Fibroblast of upper back skin (primary cell): ENCODE measurements at regions not wholly inside any gene's neighbourhood (a gene's known extent, or its start where the extent isn't known, plus 50 kb on each side); places are given as distances from the start of the nearest gene placed in this dataset.
"Not testable (repeated sequence)": the region's sequence is repeated elsewhere in the genome, so short reads cannot be mapped to it uniquely, and the experiment has no call there.

Source experiments
- DNase-seq: peaks from one replicate; pipeline ENCODE4 v3.0.0-alpha.2; 2013

DNA sequence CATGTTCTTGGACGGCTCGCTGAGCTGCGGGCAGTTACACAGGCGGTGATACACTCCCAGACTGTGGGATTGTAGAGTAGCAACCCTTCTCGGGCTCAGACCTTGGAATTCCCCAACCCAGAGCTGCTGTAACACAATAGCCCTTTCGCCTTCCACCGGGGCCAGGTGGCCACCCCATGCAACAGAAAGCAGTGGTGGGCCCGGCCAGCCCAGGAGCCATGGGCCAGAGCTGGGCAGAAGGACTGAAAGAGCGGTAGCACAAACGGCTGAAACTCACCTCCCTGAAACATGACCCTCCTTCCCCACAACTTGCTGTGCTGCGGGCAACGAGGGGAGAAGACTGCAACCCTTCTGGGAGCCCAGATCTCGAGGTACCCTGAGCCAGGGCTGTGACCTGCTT is 429.0 kb downstream of the SLITRK1 start:
- no peak for DNase-seq

DNA sequence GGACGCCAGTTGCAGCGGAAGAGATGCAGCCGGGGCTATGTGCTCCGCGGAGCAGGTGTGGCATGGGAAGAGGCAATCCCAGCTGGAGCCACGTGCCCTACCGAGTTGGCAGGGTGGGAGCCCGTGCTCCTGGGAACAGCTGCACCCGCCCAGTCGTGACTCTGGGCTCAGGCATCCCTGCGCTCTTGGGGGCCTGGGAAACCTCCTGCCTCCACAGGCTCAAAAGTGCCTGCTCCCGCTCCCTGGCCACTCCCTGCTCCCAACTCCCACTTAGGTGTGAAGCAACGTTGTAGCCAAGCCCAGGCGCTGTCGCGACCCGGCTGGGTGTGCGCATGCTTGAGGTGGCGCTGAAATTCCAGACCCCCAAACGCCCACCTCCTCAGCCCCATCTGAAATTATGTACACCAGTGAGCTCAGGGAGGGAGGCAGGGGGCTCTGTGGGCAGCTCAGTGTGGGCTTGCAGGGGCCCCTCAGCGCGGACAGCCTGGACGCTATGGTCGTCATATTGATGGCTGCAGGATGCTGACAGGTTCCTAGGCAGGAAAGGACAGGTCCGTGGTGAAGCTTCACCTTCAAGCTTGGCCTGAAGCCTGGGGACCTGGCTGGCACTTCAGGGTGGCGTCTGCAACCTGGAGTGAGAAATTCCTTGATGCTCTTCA is 429.9 kb downstream of the SLITRK1 start:
- DNase-seq: no peak

DNA sequence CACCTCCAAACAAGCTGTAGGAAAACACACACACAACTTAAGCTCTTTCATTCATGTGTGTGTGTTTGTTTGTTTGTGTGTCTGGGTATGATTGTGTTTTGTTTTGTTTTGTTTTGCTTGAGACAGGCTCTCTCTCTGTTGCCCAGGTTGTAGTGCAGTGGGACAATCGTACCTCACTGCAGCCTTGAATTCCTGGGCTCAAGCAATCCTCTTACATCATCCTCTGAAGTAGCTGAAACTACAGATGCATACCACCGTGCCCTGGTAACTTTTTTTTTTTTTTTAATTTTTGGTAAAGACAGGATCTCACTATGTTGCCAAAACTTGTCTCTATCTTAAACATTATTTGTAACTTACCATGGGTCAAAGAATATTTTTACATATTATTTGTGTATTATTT is 431.7 kb downstream of the SLITRK1 start:
- DNase-seq: peak; percentile 54

DNA sequence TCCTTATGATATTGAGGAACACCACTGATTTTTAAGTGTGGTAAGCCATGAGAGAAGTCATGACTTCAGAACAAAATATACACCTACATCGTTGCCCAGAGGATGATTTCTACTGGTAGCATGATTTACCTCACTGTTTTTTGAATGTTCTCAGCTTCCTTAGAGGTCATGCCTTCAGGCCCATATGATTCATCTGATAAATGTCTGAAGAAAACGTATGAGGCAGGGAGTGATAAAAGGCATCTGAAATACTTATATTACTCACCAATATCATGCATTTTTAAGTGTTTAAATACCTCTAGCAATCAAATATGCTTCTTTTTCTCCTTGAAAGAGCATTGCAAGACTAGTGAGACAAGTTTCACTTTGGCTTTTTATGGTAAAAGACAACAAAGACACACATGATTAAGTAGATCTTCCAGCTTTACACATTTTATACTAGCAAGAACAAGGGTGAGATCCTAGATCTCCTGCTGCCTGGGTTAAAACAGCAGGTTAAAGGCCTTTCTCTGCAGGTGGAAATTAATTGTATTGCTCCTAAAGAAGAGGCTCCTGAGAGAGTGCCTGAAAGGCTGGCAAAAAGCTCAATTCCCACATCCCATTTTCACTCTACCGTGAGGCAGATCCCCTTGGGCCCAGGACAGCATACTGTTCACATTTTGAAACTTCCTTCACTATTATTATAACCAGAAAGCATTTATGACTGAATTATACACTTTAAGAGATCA is 432.4 kb downstream of the SLITRK1 start:
- DNase-seq: peak; percentile 88

DNA sequence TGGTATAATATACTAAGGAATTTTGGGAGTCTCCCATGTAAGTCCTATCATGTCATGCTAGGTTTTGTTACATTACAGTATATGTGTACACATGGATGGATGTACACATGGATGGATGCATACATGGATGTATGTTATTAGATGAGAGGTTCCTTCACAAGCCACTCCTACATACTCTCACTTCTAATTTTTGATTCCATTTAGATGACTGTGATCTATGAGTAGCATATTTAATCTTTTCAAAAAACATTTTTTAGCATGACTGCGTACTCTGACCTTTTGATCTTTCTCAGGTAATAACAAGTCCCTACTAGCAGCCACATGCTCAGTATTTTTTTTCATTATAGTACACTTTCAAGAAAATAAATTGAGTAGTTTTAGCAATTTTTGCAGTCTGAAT is 441.8 kb downstream of the SLITRK1 start:
- no peak for DNase-seq

DNA sequence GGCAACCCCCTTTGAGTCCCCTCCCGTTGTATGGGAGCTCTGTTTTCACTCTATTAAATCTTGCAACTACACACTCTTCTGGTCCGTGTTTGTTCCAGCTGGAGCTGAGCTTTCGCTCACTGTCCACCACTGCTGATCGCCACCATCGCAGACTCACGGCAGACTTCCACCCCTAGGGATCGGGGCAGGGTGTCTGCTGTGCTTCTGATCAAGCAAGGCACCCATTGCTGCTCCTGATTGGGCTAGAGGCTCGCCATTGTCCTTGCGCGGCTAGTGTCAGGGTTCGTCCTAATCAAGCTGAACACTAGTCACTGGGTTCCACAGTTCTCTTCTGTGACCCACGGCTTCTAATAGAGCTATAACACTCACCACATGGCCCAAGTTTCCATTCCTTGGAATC is 442.8 kb downstream of the SLITRK1 start:
- DNase-seq: not testable (repeated sequence)

DNA sequence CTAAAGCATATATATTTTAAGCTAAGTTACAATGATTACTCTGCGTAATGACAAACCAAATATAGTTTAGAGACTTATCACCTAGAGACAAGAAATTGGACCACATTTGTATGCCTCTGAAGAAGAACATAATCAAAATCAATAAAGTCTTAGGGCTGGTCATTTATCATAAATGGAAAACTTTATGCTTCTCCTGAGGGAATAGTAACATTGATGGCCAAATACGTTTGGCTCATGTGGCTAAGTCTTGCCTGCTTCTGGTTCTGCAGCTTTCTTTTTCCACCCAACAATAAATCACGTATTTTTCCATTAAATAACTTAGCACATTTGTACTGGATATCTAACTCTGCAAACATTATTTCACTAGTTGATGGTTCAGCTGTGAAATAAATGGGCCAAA is 458.4 kb downstream of the SLITRK1 start:
- DNase-seq: no peak

DNA sequence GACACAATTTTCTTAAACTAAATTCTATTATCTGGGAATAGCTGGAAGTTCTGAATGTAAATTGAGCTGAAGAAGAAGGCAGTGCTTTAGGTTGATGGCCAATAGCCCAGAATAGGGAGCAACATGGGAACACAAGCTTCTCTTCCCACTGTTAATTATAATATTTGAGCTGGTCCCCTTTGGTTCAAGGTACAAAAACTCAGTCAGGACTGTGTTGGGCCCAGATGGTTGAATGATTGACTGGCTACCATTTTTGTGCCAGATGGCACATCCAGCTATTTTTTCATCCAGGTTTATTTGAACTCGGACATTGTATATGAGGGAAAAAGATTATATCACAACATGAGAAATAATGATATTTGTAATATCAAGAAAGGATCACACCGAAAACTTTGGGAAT is 458.9 kb downstream of the SLITRK1 start:
- DNase-seq: no peak

DNA sequence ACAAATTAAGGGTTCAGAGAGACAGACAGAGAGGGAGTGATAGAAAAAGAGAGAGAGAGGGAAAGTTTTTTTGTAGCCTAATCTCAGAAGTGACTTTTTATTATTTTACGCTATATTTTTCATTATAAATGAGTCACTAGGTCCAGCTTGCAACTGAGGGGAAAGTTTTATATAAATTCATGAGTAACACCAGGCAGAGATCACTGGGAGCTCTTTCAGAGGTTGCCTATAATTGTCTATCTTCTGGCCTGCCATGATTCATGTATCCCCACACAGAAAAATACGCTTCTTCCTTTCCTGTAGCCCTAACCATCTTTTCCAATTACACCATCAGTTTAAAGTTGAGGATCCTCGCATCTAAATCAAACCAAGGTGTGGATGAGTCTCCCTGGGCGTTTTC is 467.9 kb downstream of the SLITRK1 start:
- DNase-seq: peak; percentile 7

DNA sequence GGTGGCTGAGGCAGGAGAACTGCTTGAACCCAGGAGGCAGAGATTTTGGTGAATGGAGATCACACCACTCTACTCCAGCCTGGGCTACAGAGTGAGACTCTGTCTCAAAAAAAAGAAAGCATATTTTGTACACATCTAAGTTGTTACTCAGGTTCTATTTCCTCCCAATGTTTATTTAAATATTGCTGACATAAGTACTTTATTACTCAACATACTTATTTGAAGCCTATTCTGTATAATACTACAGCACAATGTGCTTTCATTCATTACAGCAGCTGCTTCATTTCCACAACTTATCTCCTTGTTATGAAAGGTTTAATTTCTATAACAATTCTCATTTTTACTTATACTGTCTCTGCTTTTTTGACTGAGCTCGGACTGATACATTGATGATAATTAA is 495.7 kb downstream of the SLITRK1 start:
- DNase-seq: no peak

DNA sequence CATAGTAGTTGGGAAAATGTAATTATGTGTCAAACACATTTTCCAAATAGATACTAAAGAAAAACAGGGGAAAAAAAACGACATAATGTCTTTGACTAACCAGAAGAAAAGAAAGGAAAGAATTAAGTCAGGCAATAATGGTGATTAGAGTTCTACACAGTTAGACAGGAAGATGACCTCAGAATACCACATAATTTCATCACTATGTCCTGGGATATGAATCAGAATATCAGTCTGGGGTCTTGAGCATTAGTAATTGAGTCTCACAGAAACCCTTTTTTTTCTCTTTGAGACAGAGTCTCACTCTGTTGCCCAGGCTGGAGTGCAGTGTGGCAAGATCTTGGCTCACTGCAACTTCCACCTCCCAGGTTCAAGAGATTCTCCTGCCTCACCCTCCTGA is 503.4 kb downstream of the SLITRK1 start:
- DNase-seq: peak; percentile 38

DNA sequence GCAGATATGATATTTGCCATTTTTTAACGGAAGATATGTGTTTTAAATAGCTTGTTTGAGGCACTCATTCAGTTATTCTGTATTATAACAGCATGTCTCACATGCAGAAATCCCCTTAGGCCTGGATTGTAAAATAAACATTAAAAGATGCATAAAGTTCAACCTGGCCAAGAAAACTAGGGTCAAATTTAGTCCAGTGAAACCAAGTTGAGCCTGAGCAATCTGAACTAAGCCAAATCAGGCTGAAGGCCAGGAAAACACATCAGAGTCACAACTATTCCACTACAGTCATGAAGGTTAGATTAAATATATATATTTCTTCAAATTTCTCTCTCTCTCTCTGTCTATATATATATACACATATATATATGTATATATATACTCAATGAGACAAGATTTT is 504.8 kb downstream of the SLITRK1 start:
- peak; percentile 16 for DNase-seq

DNA sequence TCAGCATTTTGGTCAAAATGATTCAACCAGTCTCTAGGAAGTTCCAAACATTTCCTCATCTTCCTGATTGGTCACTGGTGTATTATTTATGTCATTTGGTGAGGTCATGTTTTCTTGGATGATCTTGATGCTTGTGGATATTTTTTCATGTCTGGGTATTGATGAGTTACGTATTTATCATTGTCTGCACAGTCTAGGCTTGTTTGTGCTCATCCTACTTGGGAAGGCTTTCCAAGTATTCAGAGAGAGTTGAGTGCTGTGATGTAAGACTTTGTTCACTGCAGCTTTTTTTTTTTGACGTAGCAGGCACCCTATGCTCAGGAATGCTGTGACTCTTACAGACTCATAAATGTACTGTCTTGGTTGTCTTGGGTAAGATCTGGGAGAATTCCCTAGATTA is 509.5 kb downstream of the SLITRK1 start:
- peak; percentile 7 for DNase-seq

DNA sequence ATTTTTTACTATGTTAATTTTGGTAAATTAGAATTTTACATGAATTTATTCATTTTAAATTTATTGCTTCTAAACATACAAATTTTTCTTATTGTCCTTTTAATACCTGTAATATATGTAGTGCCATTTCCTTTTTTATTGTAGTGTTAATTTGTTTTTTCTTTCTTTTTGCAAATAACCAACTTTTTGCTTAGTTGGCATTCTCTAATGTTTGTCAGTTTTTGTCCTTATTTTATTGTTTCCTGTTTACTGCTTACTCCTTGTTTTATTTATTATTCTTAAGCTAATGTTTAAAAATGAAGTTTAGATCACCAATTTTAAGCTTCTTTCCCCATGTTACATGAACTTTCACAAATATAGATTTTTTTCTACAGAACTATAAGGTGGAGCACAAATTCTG is 516.6 kb downstream of the SLITRK1 start:
- DNase-seq: no peak

DNA sequence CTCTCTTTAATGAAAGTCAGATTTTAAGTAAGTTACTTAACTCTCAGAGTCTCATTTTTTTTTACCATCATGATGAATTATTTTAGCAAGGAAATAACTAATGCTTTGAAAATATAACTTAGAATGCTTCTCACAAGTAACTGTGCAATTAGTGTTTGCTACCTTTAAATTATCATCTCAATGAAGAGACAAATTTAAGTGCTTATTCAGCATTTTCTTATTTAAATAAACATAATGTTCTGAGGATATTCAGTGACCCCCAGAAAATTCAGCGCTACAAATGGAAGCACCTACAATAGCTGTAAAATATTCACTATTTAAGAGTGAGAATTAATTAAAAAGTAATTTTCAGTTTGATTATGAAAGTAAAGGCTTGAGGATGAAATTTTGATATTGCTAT is 527.2 kb downstream of the SLITRK1 start:
- DNase-seq: no peak

DNA sequence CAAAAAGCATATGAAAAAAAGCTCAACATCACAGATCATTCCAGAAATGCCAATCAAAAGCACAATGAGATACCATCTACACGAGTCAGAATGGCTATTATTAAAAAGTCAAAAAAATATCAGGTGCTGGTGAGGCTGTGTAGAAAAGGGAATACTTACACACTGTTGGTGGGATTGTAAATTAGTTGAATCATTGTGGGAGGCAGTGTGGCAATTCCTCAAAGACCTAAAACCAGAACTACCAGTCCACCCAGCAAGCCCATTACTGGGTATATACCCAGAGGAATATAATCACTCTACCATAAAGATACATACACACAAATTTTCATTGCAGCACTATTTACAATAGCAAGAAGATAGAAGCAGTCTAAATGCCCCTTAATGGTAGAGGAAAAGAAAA is 529.9 kb downstream of the SLITRK1 start:
- peak; percentile 42 for DNase-seq

DNA sequence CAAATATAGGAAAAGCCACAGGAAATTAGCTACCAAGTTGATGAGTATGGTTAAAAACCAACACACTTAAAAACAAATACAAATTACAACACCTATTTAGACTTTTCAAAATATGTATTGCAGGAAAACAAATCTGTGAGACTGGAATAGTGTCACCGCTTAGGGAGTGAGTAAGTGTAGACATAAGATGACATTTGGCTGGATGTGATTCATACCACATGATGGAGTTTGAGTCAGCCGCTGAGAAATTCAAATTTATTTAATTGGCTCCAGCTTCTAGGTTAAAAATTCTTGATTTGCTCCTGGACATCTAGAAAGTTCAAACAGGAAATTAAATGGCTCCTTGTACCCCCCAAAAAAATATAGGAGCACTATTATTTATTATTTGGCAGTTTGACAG is 531.7 kb downstream of the SLITRK1 start:
- DNase-seq: peak; percentile 57

DNA sequence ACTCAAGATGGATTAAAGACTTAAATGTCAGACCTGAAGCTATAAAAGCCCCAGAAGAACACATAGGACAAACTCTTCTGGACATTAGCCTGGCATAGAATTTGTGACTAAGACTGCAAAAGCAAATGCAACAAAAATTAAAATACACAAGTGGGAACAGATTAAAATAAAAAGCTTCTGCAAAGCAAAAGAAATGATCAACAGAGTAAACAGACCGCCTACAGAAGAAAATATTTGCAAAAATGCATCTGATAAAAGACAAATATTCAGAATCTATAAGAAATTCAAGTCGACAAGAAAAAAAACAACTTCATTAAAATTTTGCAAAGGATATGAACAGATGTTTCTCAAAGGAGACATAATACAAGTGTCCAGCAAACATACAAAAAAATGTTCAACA is 537.8 kb downstream of the SLITRK1 start:
- DNase-seq: no peak

DNA sequence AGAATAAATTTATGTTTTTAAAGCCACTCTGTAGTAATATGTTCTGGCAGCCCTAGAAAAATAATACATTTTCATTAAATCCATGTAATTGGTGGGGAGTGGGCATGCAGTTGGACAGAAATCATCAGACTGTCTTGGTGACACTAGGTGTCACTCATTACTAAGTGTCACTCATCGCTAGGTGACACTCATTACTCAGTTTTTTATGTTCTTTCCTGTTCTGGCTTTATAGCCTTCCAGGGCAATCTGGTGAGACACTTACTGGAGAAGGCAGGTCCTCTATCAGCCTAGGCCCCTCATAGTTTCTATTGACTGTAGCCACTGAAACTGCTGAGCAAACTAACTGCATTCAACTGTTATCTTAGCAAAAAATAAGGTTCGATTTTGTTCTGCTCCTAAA is 542.1 kb downstream of the SLITRK1 start:
- DNase-seq: no peak

DNA sequence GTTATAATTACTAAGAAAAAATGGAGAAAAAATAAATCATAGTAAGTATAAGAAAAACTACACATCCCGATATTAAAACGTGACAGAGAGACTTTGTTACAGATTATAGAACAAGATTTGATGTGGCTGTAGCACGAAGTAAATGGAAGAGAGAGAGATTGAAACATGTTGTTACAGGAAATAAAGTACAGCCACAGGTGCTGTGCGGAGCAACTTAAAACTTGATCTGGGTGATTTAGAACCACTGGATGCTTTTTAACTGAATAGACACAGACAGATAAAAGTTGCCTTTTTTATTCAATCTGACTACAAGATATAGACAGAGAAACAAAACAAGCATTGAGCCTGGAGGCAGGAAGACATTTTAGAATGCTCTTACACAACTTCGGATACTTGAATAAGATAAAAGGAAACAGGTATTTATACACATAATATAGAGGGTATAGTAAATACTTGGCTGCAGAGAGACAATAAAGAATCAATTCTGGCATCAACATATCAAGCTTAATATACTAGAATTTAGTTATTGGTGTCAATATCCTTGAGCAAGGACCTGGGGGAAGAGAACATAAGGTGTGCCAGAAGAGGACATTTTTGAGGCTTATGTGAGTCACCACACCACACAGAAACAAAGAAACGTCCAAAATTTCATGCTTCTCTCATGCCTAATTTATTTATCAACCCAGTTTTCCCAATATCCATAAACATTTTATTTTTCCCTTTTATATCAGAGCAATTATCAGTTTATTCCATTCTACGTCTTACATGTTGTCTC is 548.5 kb downstream of the SLITRK1 start:
- DNase-seq: no peak

DNA sequence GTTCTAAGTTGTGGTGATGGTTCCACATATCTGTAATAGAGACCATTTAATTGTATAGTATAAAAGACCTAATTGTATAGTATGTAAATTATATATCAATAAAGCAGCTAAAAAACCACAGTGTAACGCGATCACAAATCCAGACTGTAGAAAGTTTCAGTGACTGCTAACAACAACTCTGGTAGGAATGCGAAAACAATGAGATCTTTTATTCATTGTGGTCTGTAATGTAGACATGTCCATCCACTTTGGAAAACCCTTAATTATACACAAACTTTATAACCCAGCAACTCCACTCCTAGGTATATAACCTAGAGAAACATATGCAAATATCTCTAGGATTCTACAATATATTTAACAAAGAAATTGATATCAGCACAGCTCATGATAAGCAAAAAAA is 549.5 kb downstream of the SLITRK1 start:
- DNase-seq: no peak

DNA sequence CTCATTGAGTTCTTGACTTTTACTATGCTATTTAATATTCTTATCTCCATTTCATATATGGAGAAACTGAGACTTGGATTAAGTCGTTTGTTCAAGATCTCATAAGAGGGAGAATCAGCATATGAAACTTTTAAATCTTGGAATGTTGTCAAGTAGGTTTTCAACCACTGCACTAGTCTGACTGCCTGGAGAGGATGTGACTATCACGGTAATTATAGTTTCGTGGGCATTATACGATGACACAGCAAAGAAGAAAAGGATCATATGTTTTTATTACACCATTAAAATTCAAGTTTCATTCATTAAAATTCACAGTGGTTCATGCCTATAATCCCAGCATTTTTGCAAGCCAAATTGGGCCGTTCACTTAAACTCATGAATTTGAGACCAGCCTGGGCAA is 555.2 kb downstream of the SLITRK1 start:
- DNase-seq: no peak

DNA sequence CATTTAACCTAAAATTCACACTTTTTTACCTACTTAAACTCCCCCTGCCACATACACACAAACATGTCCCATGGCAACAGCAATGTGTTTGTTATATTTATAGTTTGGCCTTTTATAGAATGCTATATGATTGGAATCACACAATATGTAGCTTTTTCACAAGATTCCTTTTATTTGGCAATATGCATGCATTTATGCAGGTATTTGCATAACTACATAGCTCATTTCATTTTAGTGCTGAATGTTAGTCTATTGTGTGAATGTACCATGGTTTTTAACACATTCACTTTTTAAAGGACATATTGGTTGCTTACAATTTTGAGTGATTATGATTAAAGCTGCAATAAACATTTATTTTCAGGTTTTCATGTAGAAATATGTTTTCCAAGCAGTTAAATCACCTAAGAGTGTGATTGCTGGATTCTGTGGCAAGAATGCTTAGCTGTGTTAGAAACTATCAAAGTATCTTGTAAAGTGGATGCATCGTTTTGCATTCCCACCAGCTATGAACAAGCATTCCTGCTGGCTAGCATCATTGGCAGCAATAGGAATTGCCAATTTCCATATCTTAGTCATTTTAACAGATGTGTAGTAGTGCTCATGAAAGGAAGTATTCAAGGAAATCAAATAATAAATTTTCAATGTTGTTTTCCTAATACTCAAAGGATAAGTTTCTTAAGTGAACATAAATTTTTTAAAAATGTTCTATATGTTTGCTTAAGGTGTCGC is 557.0 kb downstream of the SLITRK1 start:
- peak; percentile 86 for DNase-seq
